ENCODE measurements at regions not wholly inside any gene's neighbourhood (a gene's known extent, or its start where the extent isn't known, plus 50 kb on each side); places are given as distances from the start of the nearest gene placed in this dataset.
"Not testable (repeated sequence)": the region's sequence is repeated elsewhere in the genome, so short reads cannot be mapped to it uniquely, and the experiment has no call there.

DNA sequence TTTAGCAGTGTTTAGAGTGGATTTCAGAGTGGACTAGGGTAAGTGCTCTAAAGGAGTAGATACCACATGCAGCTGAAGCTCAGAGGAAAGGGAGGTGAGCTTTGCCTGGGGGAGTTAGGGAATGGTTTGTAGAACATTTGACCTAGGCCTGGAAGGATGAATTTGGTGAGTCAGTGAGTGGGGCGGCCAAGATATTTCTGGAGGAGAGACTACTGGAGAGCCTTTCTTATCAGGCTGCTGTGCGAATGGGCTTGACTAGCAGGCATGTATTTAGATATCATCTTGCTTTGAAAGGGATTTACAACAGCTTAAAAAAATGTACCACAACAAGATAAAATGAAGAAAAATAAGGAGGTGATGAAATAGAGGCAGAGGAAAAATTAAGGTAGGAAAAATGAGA is 77.8 kb upstream of the ROPN1 start:
- not testable (repeated sequence) for TF ChIP-seq CTCF (conservative IDR thresholded peaks at IDR 0.05; ENCODE audit: low read length); EZH2phosphoT487 (IDR thresholded peaks at IDR 0.05; ENCODE audit: borderline replicate concordance)

Data from Loucy (cell line).